H9 (cell line): ENCODE measurements at regions not wholly inside any gene's neighbourhood (a gene's known extent, or its start where the extent isn't known, plus 50 kb on each side); places are given as distances from the start of the nearest gene placed in this dataset.

ENCODE experiments used
- DNase-seq: peaks from one replicate; pipeline ENCODE4 v3.0.0-alpha.2; 2017
- H2AFZ ChIP-seq: one replicate; pipeline ENCODE4 v1.6.1; 2013; ENCODE audit warnings: mild to moderate bottlenecking, low read length, control low read depth, moderate library complexity
- H2AK5ac ChIP-seq: 2 replicates; pipeline ENCODE4 v1.6.1; 2013; ENCODE audit warnings: low read length, control low read depth, mixed read lengths; ENCODE audit not compliant: insufficient read length
- H2BK120ac ChIP-seq: one replicate; pipeline ENCODE4 v1.6.1; 2013; ENCODE audit warnings: low read depth, mild to moderate bottlenecking, low read length, control low read depth, inconsistent platforms; ENCODE audit not compliant: poor library complexity, severe bottlenecking
- H2BK12ac ChIP-seq: 2 replicates; pipeline ENCODE4 v1.6.1; 2013; ENCODE audit warnings: low read length, control low read depth, mixed read lengths, low read depth; ENCODE audit not compliant: insufficient read length
- H2BK15ac ChIP-seq: 2 replicates; pipeline ENCODE4 v1.6.1; 2013; ENCODE audit warnings: low read depth, low read length, control low read depth
- H2BK20ac ChIP-seq: one replicate; pipeline ENCODE4 v1.6.1; 2013; ENCODE audit warnings: low read depth, mild to moderate bottlenecking, low read length, control low read depth, inconsistent platforms; ENCODE audit not compliant: poor library complexity, severe bottlenecking
- H2BK5ac ChIP-seq: 2 replicates; pipeline ENCODE4 v1.6.1; 2013; ENCODE audit warnings: low read length, control low read depth, mixed read lengths; ENCODE audit not compliant: insufficient read length
- H3K14ac ChIP-seq: 2 replicates; pipeline ENCODE4 v1.6.1; 2013; ENCODE audit warnings: low read length, control low read depth; ENCODE audit not compliant: insufficient read depth
- H3K18ac ChIP-seq: 2 replicates; pipeline ENCODE4 v1.6.1; 2013; ENCODE audit warnings: low read depth, mild to moderate bottlenecking, mixed read lengths, low read length, control low read depth; ENCODE audit not compliant: insufficient read length
- H3K23ac ChIP-seq: 2 replicates; pipeline ENCODE4 v1.6.1; 2013; ENCODE audit warnings: low read length, control low read depth, mixed read lengths, low read depth; ENCODE audit not compliant: insufficient read length
- H3K23me2 ChIP-seq: 2 replicates; pipeline ENCODE4 v1.6.1; 2013; ENCODE audit warnings: low read depth, mild to moderate bottlenecking, mixed read lengths, low read length, control low read depth; ENCODE audit not compliant: insufficient read length, poor library complexity, severe bottlenecking
- H3K27ac ChIP-seq: 2 replicates; pipeline ENCODE4 v1.5.1; 2013; ENCODE audit warnings: low read length, control low read depth, mixed read lengths, low read depth; ENCODE audit not compliant: insufficient read length
- H3K27me3 ChIP-seq: 2 replicates; pipeline ENCODE4 v1.6.1; 2013; ENCODE audit warnings: low read length, control low read depth, inconsistent platforms; ENCODE audit not compliant: insufficient read depth
- H3K4ac ChIP-seq: 2 replicates; pipeline ENCODE4 v1.6.1; 2013; ENCODE audit warnings: low read depth, mild to moderate bottlenecking, control low read depth, inconsistent platforms, low read length, moderate library complexity
- H3K4me1 ChIP-seq: 2 replicates; pipeline ENCODE4 v1.6.1; 2013; ENCODE audit warnings: low read length, control low read depth, inconsistent platforms; ENCODE audit not compliant: insufficient read depth
- H3K4me2 ChIP-seq: 2 replicates; pipeline ENCODE4 v1.6.1; 2013; ENCODE audit warnings: low read length, control low read depth, mixed read lengths; ENCODE audit not compliant: insufficient read length, insufficient read depth
- H3K56ac ChIP-seq: 2 replicates; pipeline ENCODE4 v1.6.1; 2013; ENCODE audit warnings: low read depth, mild to moderate bottlenecking, mixed read lengths, low read length, control low read depth; ENCODE audit not compliant: insufficient read length
- H3K79me1 ChIP-seq: 2 replicates; pipeline ENCODE4 v1.6.1; 2013; ENCODE audit warnings: low read depth, mild to moderate bottlenecking, moderate library complexity, low read length, control low read depth, inconsistent platforms; ENCODE audit not compliant: insufficient read depth, poor library complexity, severe bottlenecking
- H3K79me2 ChIP-seq: 2 replicates; pipeline ENCODE4 v1.6.1; 2013; ENCODE audit warnings: low read length, control low read depth, inconsistent platforms; ENCODE audit not compliant: insufficient read depth
- H3K9ac ChIP-seq: 2 replicates; pipeline ENCODE4 v1.6.1; 2013; ENCODE audit warnings: low read length, control low read depth, mixed read lengths; ENCODE audit not compliant: insufficient read length; ENCODE audit errors: extremely low read depth
- H3K9me3 ChIP-seq: one replicate; pipeline ENCODE4 v1.6.1; 2013; ENCODE audit warnings: low read depth, low read length, inconsistent platforms; ENCODE audit not compliant: control insufficient read depth
- H3T11ph ChIP-seq: one replicate; pipeline ENCODE4 v1.6.1; 2013; ENCODE audit warnings: mild to moderate bottlenecking, low read length, control low read depth, inconsistent platforms
- H4K20me1 ChIP-seq: one replicate; pipeline ENCODE4 v1.6.1; 2013; ENCODE audit not compliant: control insufficient read depth, insufficient read length, insufficient read depth
- H4K5ac ChIP-seq: 2 replicates; pipeline ENCODE4 v1.6.1; 2013; ENCODE audit warnings: low read depth, mild to moderate bottlenecking, mixed read lengths, low read length, control low read depth; ENCODE audit not compliant: insufficient read length
- H4K8ac ChIP-seq: replicated peaks from 2 replicates; pipeline ENCODE4 v1.6.1; 2013; ENCODE audit warnings: low read length, control low read depth, mixed read lengths, low read depth; ENCODE audit not compliant: insufficient read length
- H4K91ac ChIP-seq: 2 replicates; pipeline ENCODE4 v1.6.1; 2013; ENCODE audit warnings: low read depth, mild to moderate bottlenecking, moderate library complexity, mixed read lengths, low read length, control low read depth; ENCODE audit not compliant: insufficient read length
- H3K27ac Mint-ChIP-seq, 3 experiments: 2 replicates in 2 of 3; 3 replicates in 1 of 3; pipeline ENCODE4 v1.8.0; 2020 to 2021; ENCODE audit warnings: mixed read lengths in 3 of 3, mild to moderate bottlenecking in 1 of 3, moderate library complexity in 1 of 3
- H3K27me3 Mint-ChIP-seq: 2 replicates; pipeline ENCODE4 v1.8.0; 2021; ENCODE audit warnings: low read depth, mild to moderate bottlenecking, moderate library complexity, mixed read lengths
- H3K36me3 Mint-ChIP-seq, 3 experiments: 2 replicates in 2 of 3; 3 replicates in 1 of 3; pipeline ENCODE4 v1.8.0; 2020 to 2021; ENCODE audit warnings: low read depth in 3 of 3, mixed read lengths in 3 of 3; ENCODE audit not compliant: insufficient read depth in 1 of 3
- H3K4me1 Mint-ChIP-seq, 2 experiments: 2 replicates each; pipeline ENCODE4 v1.8.0; 2020; ENCODE audit warnings: mixed read lengths in 2 of 2
- H3K4me3 Mint-ChIP-seq, 2 experiments: 2 replicates in 1 of 2; 3 replicates in 1 of 2; pipeline ENCODE4 v1.8.0; 2020 to 2021; ENCODE audit warnings: mild to moderate bottlenecking in 2 of 2, mixed read lengths in 2 of 2, moderate library complexity in 1 of 2
- H3K9me3 Mint-ChIP-seq, 2 experiments: 2 replicates in 1 of 2; 3 replicates in 1 of 2; pipeline ENCODE4 v1.8.0; 2020; ENCODE audit warnings: mild to moderate bottlenecking in 2 of 2, mixed read lengths in 2 of 2, moderate library complexity in 1 of 2
- WGBS: extraction: QIAGEN DNeasy Blood & Tissue Kit; methylation state at CpG from one replicate; pipeline ENCODE4 v1.1.7; 2013; ENCODE audit warnings: missing lambda C conversion rate, low lambda C conversion rate, mixed read lengths; ENCODE audit not compliant: insufficient read length; ENCODE audit errors: extremely low coverage; 5-methylcytosine and 5-hydroxymethylcytosine counted together
- TF ChIP-seq, protein P1 (sequence below): fragments of 200-600 bp; sonication (generic); conservative IDR thresholded peaks from 3 replicates; pipeline ENCODE4 v1.8.0; 2021; ENCODE audit warnings: antibody characterized with exemption, mild to moderate bottlenecking

DNA sequence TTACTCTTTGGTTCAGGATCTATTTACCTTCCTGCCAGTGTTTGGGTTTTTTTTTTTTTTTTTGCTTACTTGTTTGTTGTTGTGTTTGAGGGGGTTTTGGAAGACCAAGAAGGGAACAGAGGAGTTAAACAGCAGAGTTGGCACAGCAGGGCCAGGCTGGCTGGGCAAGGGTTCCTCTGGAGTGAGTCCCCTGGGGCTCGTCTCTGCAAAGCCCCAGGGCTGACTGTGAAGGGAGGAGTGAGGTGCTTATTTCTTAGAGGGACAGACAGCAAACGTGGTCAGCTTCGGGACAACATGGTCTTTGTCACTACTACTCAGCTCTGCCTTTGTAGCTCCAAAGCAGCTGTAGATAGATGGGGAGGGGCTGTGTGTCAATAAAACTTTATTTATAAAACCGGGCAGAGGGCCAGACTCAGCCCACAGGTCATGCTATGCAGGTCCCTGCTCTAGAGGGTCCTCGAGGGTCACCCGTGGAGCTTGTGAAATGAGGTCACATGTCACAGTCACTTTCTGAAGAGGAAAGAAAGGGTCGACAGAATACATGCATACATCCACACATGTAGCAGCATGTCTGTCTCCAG lies 1404.7 kb downstream of the BRD1 start:
- H3K56ac ChIP-seq, result no peak overlapping the region
- no peak overlapping the region for H4K91ac ChIP-seq
- no peak overlapping the region for H2BK12ac ChIP-seq
- H3K23me2 ChIP-seq, result no peaks in the 10 kb centered on the region
- H2AK5ac ChIP-seq, result no peak overlapping the region
- Mint-ChIP-seq H3K36me3 (no peaks in the 10 kb centered on the region; a peak in 1 of 7 replicates), H3K27ac (no peak overlapping the region; a peak in 1 of 7 replicates), H3K4me1 (peaks cover 5 to 6% of the 10 kb centered on the region in 2 experiments; a peak in 2 of 4 replicates), H3K9me3 (no peaks in the 10 kb centered on the region; a peak in 1 of 5 replicates), H3K27me3 (peaks cover 4% of the 10 kb centered on the region), H3K4me3 (no peak overlapping the region)
- H3K79me1 ChIP-seq, result no peaks in the 10 kb centered on the region
- no peak for DNase-seq
- H2BK120ac ChIP-seq, result no peak overlapping the region
- no peak overlapping the region for H3K18ac ChIP-seq
- H2BK15ac ChIP-seq, result no peak overlapping the region
- no peak overlapping the region for H4K8ac ChIP-seq
- no peak overlapping the region for H3K14ac ChIP-seq
- no peak overlapping the region for H3K4ac ChIP-seq
- no peak overlapping the region for H3K4me2 ChIP-seq
- no CpG with 5 or more reads among the region's 7 CpGs for WGBS
- H3K23ac ChIP-seq, result no peak overlapping the region
- H4K20me1 ChIP-seq, result no peaks in the 10 kb centered on the region
- no peak overlapping the region for H4K5ac ChIP-seq
- H3K9ac ChIP-seq, result no peak overlapping the region
- H2AFZ ChIP-seq, result no peak overlapping the region
- H3T11ph ChIP-seq, result no peak overlapping the region
- TF ChIP-seq, protein P1, sequence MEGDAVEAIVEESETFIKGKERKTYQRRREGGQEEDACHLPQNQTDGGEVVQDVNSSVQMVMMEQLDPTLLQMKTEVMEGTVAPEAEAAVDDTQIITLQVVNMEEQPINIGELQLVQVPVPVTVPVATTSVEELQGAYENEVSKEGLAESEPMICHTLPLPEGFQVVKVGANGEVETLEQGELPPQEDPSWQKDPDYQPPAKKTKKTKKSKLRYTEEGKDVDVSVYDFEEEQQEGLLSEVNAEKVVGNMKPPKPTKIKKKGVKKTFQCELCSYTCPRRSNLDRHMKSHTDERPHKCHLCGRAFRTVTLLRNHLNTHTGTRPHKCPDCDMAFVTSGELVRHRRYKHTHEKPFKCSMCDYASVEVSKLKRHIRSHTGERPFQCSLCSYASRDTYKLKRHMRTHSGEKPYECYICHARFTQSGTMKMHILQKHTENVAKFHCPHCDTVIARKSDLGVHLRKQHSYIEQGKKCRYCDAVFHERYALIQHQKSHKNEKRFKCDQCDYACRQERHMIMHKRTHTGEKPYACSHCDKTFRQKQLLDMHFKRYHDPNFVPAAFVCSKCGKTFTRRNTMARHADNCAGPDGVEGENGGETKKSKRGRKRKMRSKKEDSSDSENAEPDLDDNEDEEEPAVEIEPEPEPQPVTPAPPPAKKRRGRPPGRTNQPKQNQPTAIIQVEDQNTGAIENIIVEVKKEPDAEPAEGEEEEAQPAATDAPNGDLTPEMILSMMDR, result no peak
- H2BK20ac ChIP-seq, result no peak overlapping the region
- no peak overlapping the region for H2BK5ac ChIP-seq
- H3K27ac ChIP-seq, result no peak overlapping the region
- H3K27me3 ChIP-seq, result no peaks in the 10 kb centered on the region
- no peaks in the 10 kb centered on the region for H3K79me2 ChIP-seq
- no peaks in the 10 kb centered on the region for H3K9me3 ChIP-seq
- no peaks in the 10 kb centered on the region for H3K4me1 ChIP-seq
